Type B pancreatic cell (in vitro differentiated cells): ENCODE measurements at regions not wholly inside any gene's neighbourhood (a gene's known extent, or its start where the extent isn't known, plus 50 kb on each side); places are given as distances from the start of the nearest gene placed in this dataset.
"Not testable (repeated sequence)": the region's sequence is repeated elsewhere in the genome, so short reads cannot be mapped to it uniquely, and the experiment has no call there.

Experiments
- DNase-seq: peaks from one replicate; pipeline ENCODE4 v3.0.0; 2021; ENCODE audit warnings: mixed read lengths; ENCODE audit not compliant: unreplicated experiment; ENCODE audit errors: extremely low spot score
- H3K27ac Mint-ChIP-seq: 2 replicates; pipeline ENCODE4 v1.8.0; 2021; ENCODE audit warnings: mild to moderate bottlenecking, mixed read lengths
- H3K27me3 Mint-ChIP-seq: 2 replicates; pipeline ENCODE4 v1.8.0; 2021; ENCODE audit warnings: mixed read lengths
- H3K36me3 Mint-ChIP-seq: 2 replicates; pipeline ENCODE4 v1.8.0; 2021; ENCODE audit warnings: mixed read lengths
- H3K4me1 Mint-ChIP-seq: one replicate; pipeline ENCODE4 v1.8.0; 2021; ENCODE audit warnings: mixed read lengths; ENCODE audit not compliant: unreplicated experiment
- H3K4me3 Mint-ChIP-seq: 2 replicates; pipeline ENCODE4 v1.8.0; 2021; ENCODE audit warnings: mild to moderate bottlenecking, mixed read lengths
- H3K9me3 Mint-ChIP-seq: 2 replicates; pipeline ENCODE4 v1.8.0; 2021; ENCODE audit warnings: mixed read lengths
- CTCF ChIP-seq: fragments of 200-600 bp; sonication (generic); conservative IDR thresholded peaks from 2 replicates; pipeline ENCODE4 v1.5.0; 2021; ENCODE audit warnings: antibody characterized with exemption, mild to moderate bottlenecking

- Mint-ChIP-seq H3K27ac (no peak overlapping the region), H3K4me1 (peaks cover 4% of the 10 kb centered on the region), H3K36me3 (no peaks in the 10 kb centered on the region), H3K9me3 (no peaks in the 10 kb centered on the region), H3K27me3 (no peaks in the 10 kb centered on the region), H3K4me3 (no peak overlapping the region)
- TF ChIP-seq CTCF, result no peak
- DNase-seq, result no peak
Measured at GRCh38 chr13:23107665-23108064, 73.1 kb upstream of the SGCG start.

- Mint-ChIP-seq H3K9me3 (no peaks in the 10 kb centered on the region), H3K36me3 (no peaks in the 10 kb centered on the region), H3K4me1 (no peaks in the 10 kb centered on the region), H3K27ac (no peak overlapping the region), H3K4me3 (no peak overlapping the region), H3K27me3 (no peaks in the 10 kb centered on the region)
- TF ChIP-seq CTCF, result no peak
- DNase-seq, result no peak
Measured at GRCh38 chr13:23119131-23119530, 61.6 kb upstream of the SGCG start.

GRCh38 chr13:23127540-23127939 lies 53.2 kb upstream of the SGCG start:
- H3K27me3 Mint-ChIP-seq, result not testable (repeated sequence)

GRCh38 chr13:23129331-23129730 lies 51.4 kb upstream of the SGCG start:
- H3K27ac Mint-ChIP-seq, result no peak overlapping the region
- DNase-seq, result no peak
- no peak overlapping the region for H3K4me3 Mint-ChIP-seq
- H3K27me3 Mint-ChIP-seq, result no peaks in the 10 kb centered on the region
- no peaks in the 10 kb centered on the region for H3K9me3 Mint-ChIP-seq
- TF ChIP-seq CTCF, result no peak
- H3K4me1 Mint-ChIP-seq, result no peaks in the 10 kb centered on the region
- H3K36me3 Mint-ChIP-seq, result no peaks in the 10 kb centered on the region

More at GRCh38 chr13:23127540-23127939, 53.2 kb upstream of the SGCG start:
- H3K9me3 Mint-ChIP-seq, H3K27ac Mint-ChIP-seq, H3K4me3 Mint-ChIP-seq, H3K36me3 Mint-ChIP-seq, DNase-seq, H3K4me1 Mint-ChIP-seq: not testable (repeated sequence)
